Liver (tissue), 8 donors: ENCODE measurements at regions not wholly inside any gene's neighbourhood (a gene's known extent, or its start where the extent isn't known, plus 50 kb on each side); places are given as distances from the start of the nearest gene placed in this dataset.

Experiments used
- DNase-seq: peaks from one replicate; pipeline ENCODE4 v3.0.0-alpha.2; 2017; ENCODE audit warnings: low spot score
- H3K27ac ChIP-seq, 2 donors: one replicate each; pipeline ENCODE4 v1.7.0; 2013; ENCODE audit warnings: inconsistent platforms in 2 of 2, low read length in 2 of 2, control low read depth in 1 of 2, low read depth in 1 of 2, mild to moderate bottlenecking in 1 of 2
- H3K27me3 ChIP-seq, 4 donors: one replicate each; pipeline versions ENCODE4 v1.6.1 to v1.7.0; 2013; ENCODE audit warnings: low read length in 3 of 4, inconsistent platforms in 1 of 4, mild to moderate bottlenecking in 1 of 4, moderate library complexity in 1 of 4; ENCODE audit not compliant: control insufficient read depth in 4 of 4, insufficient read depth in 4 of 4
- H3K36me3 ChIP-seq, 4 donors: one replicate each; pipeline versions ENCODE4 v1.6.1 to v1.7.0; 2013; ENCODE audit warnings: low read length in 3 of 4, mild to moderate bottlenecking in 3 of 4, low read depth in 1 of 4, moderate library complexity in 1 of 4; ENCODE audit not compliant: control insufficient read depth in 4 of 4, insufficient read depth in 3 of 4
- H3K4me1 ChIP-seq, 4 donors: one replicate each; pipeline versions ENCODE4 v1.6.1 to v1.7.0; 2013; ENCODE audit warnings: low read length in 3 of 4, mild to moderate bottlenecking in 3 of 4, moderate library complexity in 1 of 4; ENCODE audit not compliant: control insufficient read depth in 4 of 4, insufficient read depth in 4 of 4
- H3K4me3 ChIP-seq, 3 donors: one replicate each; pipeline versions ENCODE4 v1.6.1 to v1.7.0; 2013; ENCODE audit warnings: low read length in 3 of 3, control low read depth in 1 of 3, low read depth in 1 of 3, mild to moderate bottlenecking in 1 of 3
- H3K9ac ChIP-seq, 2 donors: one replicate each; pipeline ENCODE4 v1.7.0; 2013; ENCODE audit warnings: low read length in 2 of 2, mild to moderate bottlenecking in 2 of 2, moderate library complexity in 2 of 2, control low read depth in 1 of 2, low read depth in 1 of 2
- H3K9me3 ChIP-seq, 4 donors: one replicate each; pipeline versions ENCODE4 v1.6.1 to v1.7.0; 2013; ENCODE audit warnings: low read length in 3 of 4; ENCODE audit not compliant: control insufficient read depth in 4 of 4
- ATF3 ChIP-seq: IDR thresholded peaks from 2 replicates; pipeline ENCODE4 v1.6.1; 2016; ENCODE audit warnings: antibody characterized with exemption
- CTCF ChIP-seq: fragments of 150-350 bp; IDR thresholded peaks from 2 replicates; pipeline ENCODE4 v1.5.1; 2017; ENCODE audit warnings: improper control_type of control experiment, low read depth, low read length; ENCODE audit not compliant: missing input control
- EGR1 ChIP-seq, 2 donors: IDR thresholded peaks; 2 replicates each; pipeline ENCODE4 v1.6.1; 2016 to 2018; ENCODE audit warnings: antibody characterized with exemption in 2 of 2, low read depth in 2 of 2
- FOXA1 ChIP-seq: IDR thresholded peaks from 2 replicates; pipeline ENCODE4 v1.6.1; 2016; ENCODE audit warnings: antibody characterized with exemption
- FOXA2 ChIP-seq: IDR thresholded peaks from 2 replicates; pipeline ENCODE4 v1.6.1; 2016; ENCODE audit warnings: antibody characterized with exemption
- GABPA ChIP-seq, 2 donors: IDR thresholded peaks in 1 of 2; conservative IDR thresholded peaks in 1 of 2; 2 replicates each; pipeline ENCODE4 v1.6.1; 2016; ENCODE audit warnings: antibody characterized with exemption in 2 of 2, mild to moderate bottlenecking in 1 of 2, moderate library complexity in 1 of 2
- HNF4G ChIP-seq: IDR thresholded peaks from 2 replicates; pipeline ENCODE4 v1.6.1; 2016; ENCODE audit warnings: antibody characterized with exemption
- JUND ChIP-seq, 2 donors: IDR thresholded peaks; 2 replicates each; pipeline ENCODE4 v1.6.1; 2016; ENCODE audit warnings: antibody characterized with exemption in 2 of 2
- MAX ChIP-seq: IDR thresholded peaks from 2 replicates; pipeline ENCODE4 v1.6.1; 2016; ENCODE audit warnings: antibody characterized with exemption
- NR2F2 ChIP-seq: IDR thresholded peaks from 2 replicates; pipeline ENCODE4 v1.6.1; 2016; ENCODE audit warnings: antibody characterized with exemption
- REST ChIP-seq: IDR thresholded peaks from 2 replicates; pipeline ENCODE4 v1.6.1; 2016; ENCODE audit warnings: antibody characterized with exemption, mild to moderate bottlenecking
- RXRA ChIP-seq, 2 donors: IDR thresholded peaks; 2 replicates each; pipeline ENCODE4 v1.6.1; 2017 to 2018; ENCODE audit warnings: antibody characterized with exemption in 2 of 2, mild to moderate bottlenecking in 1 of 2
- TAF1 ChIP-seq: conservative IDR thresholded peaks from 2 replicates; pipeline ENCODE4 v1.6.1; 2016; ENCODE audit warnings: antibody characterized with exemption, mild to moderate bottlenecking
- YY1 ChIP-seq: IDR thresholded peaks from 2 replicates; pipeline ENCODE4 v1.6.1; 2016; ENCODE audit warnings: antibody characterized with exemption, mild to moderate bottlenecking
- ZBTB33 ChIP-seq: IDR thresholded peaks from 2 replicates; pipeline ENCODE4 v1.6.1; 2016; ENCODE audit warnings: antibody characterized with exemption
- WGBS: extraction: QIAGEN DNeasy Blood & Tissue Kit; methylation state at CpG from one replicate; pipeline ENCODE4 v1.1.7; 2013; 5-methylcytosine and 5-hydroxymethylcytosine counted together
- donor health status: healthy.
- donor health status: healthy.
- donor health status: healthy.
- donor health status: healthy.
- donor health status: healthy.

- no peak for DNase-seq
- no peaks in the 10 kb centered on the region for H3K4me1 ChIP-seq
- H3K4me3 ChIP-seq, result no peak overlapping the region
- WGBS, result 98% methylated on average over 2 of the region's 2 CpGs
- no peaks in the 10 kb centered on the region for H3K27me3 ChIP-seq
- no peak overlapping the region for H3K27ac ChIP-seq
- no peak overlapping the region for H3K9ac ChIP-seq
- no peaks in the 10 kb centered on the region for H3K9me3 ChIP-seq
- TF ChIP-seq RXRA (IDR thresholded peaks at IDR 0.05), result no peak
- no peak for TF ChIP-seq NR2F2
- no peak for TF ChIP-seq FOXA1
- TF ChIP-seq ZBTB33, result no peak
- no peak for TF ChIP-seq REST
- no peak for TF ChIP-seq ATF3
- no peak for TF ChIP-seq MAX
- TF ChIP-seq GABPA (IDR thresholded peaks at IDR 0.05 in 1 of 2, conservative IDR thresholded peaks at IDR 0.05 in 1 of 2), result no peak
- no peak for TF ChIP-seq YY1
- no peak for TF ChIP-seq FOXA2
- peaks cover 5 to 17% (median 8%) of the 10 kb centered on the region in 4 donors for H3K36me3 ChIP-seq
Measured at GRCh38 chr17:45631941-45632340, 141.4 kb upstream of the PLEKHM1 start.

- Histone ChIP-seq H3K9me3 (no peaks in the 10 kb centered on the region), H3K4me3 (no peak overlapping the region), H3K27me3 (no peaks in the 10 kb centered on the region), H3K9ac (no peak overlapping the region), H3K4me1 (no peaks in the 10 kb centered on the region), H3K27ac (no peak overlapping the region), H3K36me3 (peaks cover 0 to 10% (median 0%) of the 10 kb centered on the region in 4 donors)
- DNase-seq, result no peak
- TF ChIP-seq CTCF, result no peak
- no peak for TF ChIP-seq YY1
- no peak for TF ChIP-seq GABPA (IDR thresholded peaks at IDR 0.05 in 1 of 2, conservative IDR thresholded peaks at IDR 0.05 in 1 of 2)
- no peak for TF ChIP-seq ATF3
- no peak for TF ChIP-seq TAF1
- TF ChIP-seq FOXA2, result no peak
- no peak for TF ChIP-seq EGR1 (IDR thresholded peaks at IDR 0.05; ENCODE audit: low read depth in 2 of 2)
- TF ChIP-seq HNF4G, result no peak
- TF ChIP-seq MAX, result no peak
- no peak for TF ChIP-seq REST
- no peak for TF ChIP-seq NR2F2
- TF ChIP-seq JUND (IDR thresholded peaks at IDR 0.05), result no peak
- WGBS, result 95% methylated on average over 4 of the region's 4 CpGs
Measured at GRCh38 chr17:45639297-45639849, 144.7 kb upstream of the CRHR1 start.
